Glomerular visceral epithelial cell (primary cell): ENCODE measurements at regions not wholly inside any gene's neighbourhood (a gene's known extent, or its start where the extent isn't known, plus 50 kb on each side); places are given as distances from the start of the nearest gene placed in this dataset.

Source experiments
- DNase-seq: peaks from one replicate; pipeline ENCODE4 v3.0.0-alpha.2; 2016; ENCODE audit errors: extremely low spot score

- DNase-seq, result no peak
Observed at GRCh38 chr2:215685238-215685990, 249.5 kb upstream of the FN1 start.

GRCh38 chr2:215684448-215685237 lies 248.8 kb upstream of the FN1 start:
- peak; percentile 67 for DNase-seq

- DNase-seq, result no peak
Observed at GRCh38 chr2:215683295-215683694, 247.4 kb upstream of the FN1 start.

- DNase-seq, result no peak
Observed at GRCh38 chr2:215681799-215682596, 246.1 kb upstream of the FN1 start.

- peak; percentile 98 for DNase-seq
Observed at GRCh38 chr2:215680605-215681598, 245.0 kb upstream of the FN1 start.

- DNase-seq, result no peak
Observed at GRCh38 chr2:215678094-215678493, 242.2 kb upstream of the FN1 start.

GRCh38 chr2:215677481-215677880 lies 241.6 kb upstream of the FN1 start:
- DNase-seq, result no peak

GRCh38 chr2:215672406-215672805 lies 236.5 kb upstream of the FN1 start:
- DNase-seq, result no peak

GRCh38 chr2:215671691-215672090 lies 235.8 kb upstream of the FN1 start:
- no peak for DNase-seq

GRCh38 chr2:215671244-215671643 lies 235.4 kb upstream of the FN1 start:
- no peak for DNase-seq

GRCh38 chr2:215670396-215670795 lies 234.5 kb upstream of the FN1 start:
- DNase-seq, result no peak

- DNase-seq, result no peak
Observed at GRCh38 chr2:215668378-215668775, 232.5 kb upstream of the FN1 start.

- DNase-seq, result no peak
Observed at GRCh38 chr2:215667585-215668377, 231.9 kb upstream of the FN1 start.

- peak; percentile 88 for DNase-seq
Observed at GRCh38 chr2:215664847-215665525, 229.1 kb upstream of the FN1 start.

- DNase-seq, result no peak
Observed at GRCh38 chr2:215662715-215663114, 226.8 kb upstream of the FN1 start.

GRCh38 chr2:215660687-215661086 lies 224.8 kb upstream of the FN1 start:
- DNase-seq, result peak; percentile 100

- DNase-seq, result no peak
Observed at GRCh38 chr2:215659650-215660049, 223.8 kb upstream of the FN1 start.

GRCh38 chr2:215658635-215659305 lies 222.9 kb upstream of the FN1 start:
- DNase-seq, result no peak

- DNase-seq, result peak; percentile 91
Observed at GRCh38 chr2:215657844-215658243, 222.0 kb upstream of the FN1 start.
